HUES6 (cell line): ENCODE measurements at regions not wholly inside any gene's neighbourhood (a gene's known extent, or its start where the extent isn't known, plus 50 kb on each side); places are given as distances from the start of the nearest gene placed in this dataset.
"Not testable (repeated sequence)": the region's sequence is repeated elsewhere in the genome, so short reads cannot be mapped to it uniquely, and the experiment has no call there.

Experiments used
- H3K27ac ChIP-seq: 2 replicates; pipeline ENCODE4 v1.7.0; 2013; ENCODE audit warnings: low read depth, mild to moderate bottlenecking, low read length, inconsistent platforms
- H3K27me3 ChIP-seq: 2 replicates; pipeline ENCODE4 v1.6.1; 2013; ENCODE audit warnings: low read length; ENCODE audit not compliant: control insufficient read depth, insufficient read depth
- H3K36me3 ChIP-seq: 2 replicates; pipeline ENCODE4 v1.6.1; 2013; ENCODE audit warnings: low read length; ENCODE audit not compliant: control insufficient read depth, insufficient read depth
- H3K4me1 ChIP-seq: 2 replicates; pipeline ENCODE4 v1.6.1; 2013; ENCODE audit warnings: low read length; ENCODE audit not compliant: control insufficient read depth, insufficient read depth
- H3K4me3 ChIP-seq: 2 replicates; pipeline ENCODE4 v1.5.1; 2013; ENCODE audit warnings: low read depth, low read length
- H3K9ac ChIP-seq: one replicate; pipeline ENCODE4 v1.6.1; 2013; ENCODE audit warnings: mild to moderate bottlenecking, low read length
- H3K9me3 ChIP-seq: 2 replicates; pipeline ENCODE4 v1.6.1; 2013; ENCODE audit warnings: low read depth, low read length; ENCODE audit not compliant: control insufficient read depth, insufficient read depth

DNA sequence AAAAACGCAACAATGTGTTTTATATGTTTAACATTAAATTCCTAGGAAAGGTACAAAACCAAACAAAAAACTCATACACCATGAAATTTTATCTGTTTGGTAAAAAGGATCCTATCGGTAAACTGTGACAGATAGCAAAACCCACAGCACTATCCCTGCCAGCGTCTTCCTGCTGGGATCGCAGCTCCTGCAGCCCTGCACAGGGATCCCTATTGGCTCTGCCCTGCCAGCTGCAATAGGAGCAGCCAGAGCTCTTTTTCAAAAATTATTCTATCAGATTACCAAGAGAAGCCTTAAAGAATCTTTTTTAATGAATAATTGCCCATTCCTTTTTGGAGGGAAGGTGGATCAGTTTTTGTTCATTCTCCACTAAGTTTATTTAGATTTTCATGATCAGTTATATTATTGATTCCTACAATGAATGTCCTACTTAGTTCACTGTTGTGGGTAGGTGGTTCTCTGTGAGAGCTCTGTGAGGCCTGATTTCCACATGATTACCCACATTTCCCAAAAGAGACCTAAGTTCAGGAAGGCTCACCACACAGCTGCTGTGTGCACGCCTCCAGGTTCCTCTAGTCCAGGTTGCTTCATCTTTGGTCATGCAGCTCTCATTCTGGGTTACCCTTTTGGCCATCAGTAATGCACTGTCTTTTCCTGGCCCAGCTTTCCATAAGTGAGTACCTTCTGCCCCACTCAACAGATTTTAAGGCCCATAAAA lies 293.8 kb downstream of the FRK start:
- Histone ChIP-seq H3K27ac (no peak overlapping the region), H3K9me3 (no peaks in the 10 kb centered on the region), H3K36me3 (no peaks in the 10 kb centered on the region), H3K27me3 (no peaks in the 10 kb centered on the region), H3K4me3 (no peak overlapping the region), H3K4me1 (no peaks in the 10 kb centered on the region), H3K9ac (no peak overlapping the region)

DNA sequence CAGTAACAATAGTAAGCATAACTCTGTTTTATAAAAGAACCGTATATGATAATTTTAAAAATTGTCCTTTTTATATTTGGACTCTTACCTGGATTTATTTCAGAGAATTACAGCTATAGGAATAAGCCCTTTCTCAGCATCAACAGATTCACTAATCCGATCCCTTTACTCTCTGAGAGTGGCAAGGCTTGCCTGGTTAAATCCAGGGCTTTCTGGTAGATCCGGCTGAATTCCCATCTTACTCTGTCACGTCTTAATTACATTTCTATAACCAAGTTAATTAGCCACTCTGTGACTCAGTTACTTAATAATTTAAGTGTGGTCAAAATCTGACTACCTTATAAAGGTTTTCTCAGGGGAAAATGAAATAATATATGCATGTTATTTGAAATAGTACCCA lies 294.7 kb downstream of the FRK start:
- Histone ChIP-seq H3K27ac (no peak overlapping the region), H3K9ac (no peak overlapping the region), H3K4me3 (no peak overlapping the region), H3K27me3 (no peaks in the 10 kb centered on the region), H3K9me3 (no peaks in the 10 kb centered on the region), H3K36me3 (no peaks in the 10 kb centered on the region), H3K4me1 (no peaks in the 10 kb centered on the region)

DNA sequence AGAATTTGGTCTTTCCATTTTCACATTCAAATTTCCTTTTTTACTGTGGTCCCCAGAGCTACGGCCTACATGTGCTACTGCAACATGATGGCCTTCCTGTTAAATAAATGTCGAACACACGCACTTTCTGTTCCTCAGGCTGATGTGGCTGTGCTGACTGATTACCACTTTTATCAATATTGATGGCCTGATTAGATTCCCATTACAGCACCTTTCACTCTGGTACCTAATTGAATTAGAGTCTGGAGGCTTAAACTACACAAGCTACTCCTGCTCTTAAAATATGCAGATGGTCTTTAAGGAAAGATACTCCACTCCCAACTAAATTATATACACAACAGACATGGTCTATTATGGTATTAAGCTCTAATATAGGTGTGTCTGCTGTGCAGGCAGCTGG lies 301.6 kb downstream of the FRK start:
- Histone ChIP-seq H3K36me3 (no peaks in the 10 kb centered on the region), H3K9me3 (no peaks in the 10 kb centered on the region), H3K4me1 (no peaks in the 10 kb centered on the region), H3K27ac (no peak overlapping the region), H3K9ac (no peak overlapping the region), H3K27me3 (no peaks in the 10 kb centered on the region), H3K4me3 (no peak overlapping the region)

GRCh38 chr6:115753446-115753845 lies 307.2 kb downstream of the FRK start:
- Histone ChIP-seq H3K27ac (no peak overlapping the region), H3K9ac (no peak overlapping the region), H3K4me3 (no peak overlapping the region), H3K27me3 (no peaks in the 10 kb centered on the region), H3K4me1 (no peaks in the 10 kb centered on the region), H3K9me3 (no peaks in the 10 kb centered on the region), H3K36me3 (no peaks in the 10 kb centered on the region)

- Histone ChIP-seq H3K27ac (no peak overlapping the region), H3K36me3 (no peaks in the 10 kb centered on the region), H3K9ac (no peak overlapping the region), H3K4me1 (no peaks in the 10 kb centered on the region), H3K27me3 (no peaks in the 10 kb centered on the region), H3K9me3 (no peaks in the 10 kb centered on the region), H3K4me3 (no peak overlapping the region)
Measured at GRCh38 chr6:115750946-115751345, 309.7 kb downstream of the FRK start.

DNA sequence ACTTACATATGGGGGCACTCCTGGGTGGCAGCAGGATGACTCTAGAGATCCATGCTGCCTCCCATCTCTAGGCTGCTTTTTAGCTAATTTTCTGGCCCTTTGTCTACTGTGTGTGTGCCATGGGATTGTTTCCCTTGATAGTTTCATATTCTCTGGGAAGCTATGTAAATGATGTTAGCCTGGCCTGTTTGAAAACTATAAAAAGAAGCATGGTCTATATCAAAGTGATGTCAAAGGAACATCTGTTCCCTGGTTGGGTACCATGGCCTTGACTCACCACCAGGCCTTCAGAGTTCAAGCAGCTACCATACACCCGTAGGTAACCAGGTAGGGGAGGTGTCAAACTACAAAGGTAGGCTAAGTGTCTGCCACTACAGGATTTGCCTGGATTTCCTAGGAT lies 310.4 kb downstream of the FRK start:
- no peaks in the 10 kb centered on the region for H3K27me3 ChIP-seq
- no peak overlapping the region for H3K4me3 ChIP-seq
- no peak overlapping the region for H3K27ac ChIP-seq
- H3K36me3 ChIP-seq = no peaks in the 10 kb centered on the region
- no peaks in the 10 kb centered on the region for H3K9me3 ChIP-seq
- H3K4me1 ChIP-seq = no peaks in the 10 kb centered on the region
- H3K9ac ChIP-seq = no peak overlapping the region

- Histone ChIP-seq H3K9me3 (no peaks in the 10 kb centered on the region), H3K4me3 (no peak overlapping the region), H3K27ac (no peak overlapping the region), H3K4me1 (no peaks in the 10 kb centered on the region), H3K27me3 (no peaks in the 10 kb centered on the region), H3K36me3 (no peaks in the 10 kb centered on the region), H3K9ac (no peak overlapping the region)
Measured at GRCh38 chr6:115747719-115748118, 313.0 kb downstream of the FRK start.

GRCh38 chr6:115746583-115746982 lies 314.1 kb downstream of the FRK start:
- not testable (repeated sequence) for H3K27ac ChIP-seq, H3K4me3 ChIP-seq, H3K9ac ChIP-seq, H3K4me1 ChIP-seq, H3K9me3 ChIP-seq, H3K36me3 ChIP-seq, H3K27me3 ChIP-seq

DNA sequence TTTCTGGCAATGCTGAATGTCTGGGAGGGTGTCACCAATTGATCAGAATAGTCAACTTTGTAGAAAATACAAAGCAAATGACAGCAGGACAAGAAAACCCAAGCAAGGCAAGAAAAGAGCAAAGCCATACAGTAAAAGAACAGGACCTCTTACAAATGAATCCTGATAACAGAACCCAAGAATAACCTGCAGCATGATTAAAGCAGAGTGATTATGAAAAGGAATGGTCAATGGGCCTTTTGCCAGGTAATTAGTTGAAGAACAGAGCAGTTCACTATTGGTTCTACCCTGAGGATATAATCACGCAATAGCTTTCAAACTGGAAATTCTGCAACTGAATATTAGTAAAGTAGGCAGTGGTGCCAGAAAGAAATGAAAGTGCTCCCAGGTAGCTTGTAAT lies 319.8 kb downstream of the FRK start:
- H3K27me3 ChIP-seq = no peaks in the 10 kb centered on the region
- no peak overlapping the region for H3K27ac ChIP-seq
- H3K36me3 ChIP-seq = no peaks in the 10 kb centered on the region
- no peak overlapping the region for H3K9ac ChIP-seq
- peaks cover 8% of the 10 kb centered on the region for H3K9me3 ChIP-seq
- no peak overlapping the region for H3K4me3 ChIP-seq
- no peaks in the 10 kb centered on the region for H3K4me1 ChIP-seq

GRCh38 chr6:115735610-115736009 lies 325.1 kb downstream of the FRK start:
- Histone ChIP-seq H3K27me3 (no peaks in the 10 kb centered on the region), H3K9me3 (peaks cover 22% of the 10 kb centered on the region), H3K9ac (no peak overlapping the region), H3K4me1 (no peaks in the 10 kb centered on the region), H3K4me3 (no peak overlapping the region), H3K36me3 (no peaks in the 10 kb centered on the region), H3K27ac (no peak overlapping the region)

DNA sequence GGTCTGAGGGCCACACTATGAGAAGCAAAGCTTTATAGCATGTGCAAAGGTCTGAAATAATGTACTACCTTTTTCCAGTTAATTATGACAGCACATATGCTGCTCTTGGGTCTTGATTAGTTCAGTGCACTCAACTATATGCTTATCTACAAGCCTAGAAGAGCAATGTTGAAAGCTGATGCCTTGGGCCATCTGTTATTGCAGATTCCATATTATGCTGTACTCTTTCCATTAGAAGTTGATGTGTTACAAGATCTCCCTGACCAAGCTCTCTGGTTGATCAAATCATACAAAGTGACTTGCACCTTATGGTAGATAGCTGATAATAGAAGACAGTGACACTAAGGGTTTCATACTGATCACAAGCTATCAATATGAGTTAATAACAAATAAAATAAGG lies 327.3 kb downstream of the FRK start:
- Histone ChIP-seq H3K4me1 (no peaks in the 10 kb centered on the region), H3K36me3 (no peaks in the 10 kb centered on the region), H3K27ac (no peak overlapping the region), H3K4me3 (no peak overlapping the region), H3K27me3 (no peaks in the 10 kb centered on the region), H3K9ac (no peak overlapping the region), H3K9me3 (peaks cover 22% of the 10 kb centered on the region)

- H3K4me3 ChIP-seq = no peak overlapping the region
- H3K27ac ChIP-seq = no peak overlapping the region
- no peaks in the 10 kb centered on the region for H3K36me3 ChIP-seq
- no peaks in the 10 kb centered on the region for H3K4me1 ChIP-seq
- no peaks in the 10 kb centered on the region for H3K27me3 ChIP-seq
- H3K9me3 ChIP-seq = no peaks in the 10 kb centered on the region
- no peak overlapping the region for H3K9ac ChIP-seq
Measured at GRCh38 chr6:115729036-115729435, 331.7 kb downstream of the FRK start.
